Stimulated activated CD4-positive, alpha-beta T cell treated with anti-CD3 and anti-CD28 coated beads, TNF-alpha, amount 100 ng/mL, for 24 hours (primary cell): ENCODE measurements at regions not wholly inside any gene's neighbourhood (a gene's known extent, or its start where the extent isn't known, plus 50 kb on each side); places are given as distances from the start of the nearest gene placed in this dataset.
A peak's percentile ranks its signal among the peaks of the same experiment; 100 is the strongest.
"Not testable (repeated sequence)": the region's sequence is repeated elsewhere in the genome, so short reads cannot be mapped to it uniquely, and the experiment has no call there.

Experiments used
- DNase-seq, 3 experiments: peaks; one replicate each; pipeline ENCODE4 v3.0.0-alpha.2; 2020; ENCODE audit warnings: low read depth in 3 of 3

GRCh38 chr6:6942091-6942490, 165.7 kb upstream of the RREB1 start:
- no peak for DNase-seq

- peak in 1 of 3 experiments; percentile 4 for DNase-seq
These were observed 164.9 kb upstream of the RREB1 start for GRCh38 chr6:6942831-6943230.

GRCh38 chr6:6943421-6943820, 164.3 kb upstream of the RREB1 start:
- DNase-seq: no peak

GRCh38 chr6:6946206-6947155, 161.3 kb upstream of the RREB1 start:
- DNase-seq: no peak

GRCh38 chr6:6950373-6951145, 157.2 kb upstream of the RREB1 start:
- DNase-seq: no peak

GRCh38 chr6:6951355-6951754, 156.4 kb upstream of the RREB1 start:
- DNase-seq: no peak

- no peak for DNase-seq
These were observed 155.3 kb upstream of the RREB1 start for GRCh38 chr6:6952484-6952883.

GRCh38 chr6:6952927-6953326, 154.8 kb upstream of the RREB1 start:
- not testable (repeated sequence) for DNase-seq

GRCh38 chr6:6960571-6961251, 147.1 kb upstream of the RREB1 start:
- no peak for DNase-seq

- no peak for DNase-seq
These were observed 145.7 kb upstream of the RREB1 start for GRCh38 chr6:6962086-6962485.

- no peak for DNase-seq
These were observed 145.1 kb upstream of the RREB1 start for GRCh38 chr6:6962699-6963098.

GRCh38 chr6:6963390-6963789, 144.4 kb upstream of the RREB1 start:
- DNase-seq: not testable (repeated sequence)

GRCh38 chr6:6964675-6965074, 143.1 kb upstream of the RREB1 start:
- no peak for DNase-seq

GRCh38 chr6:6966127-6966526, 141.6 kb upstream of the RREB1 start:
- no peak for DNase-seq

- DNase-seq: no peak
These were observed 141.2 kb upstream of the RREB1 start for GRCh38 chr6:6966569-6966968.

- DNase-seq: no peak
These were observed 139.4 kb upstream of the RREB1 start for GRCh38 chr6:6968357-6968730.

GRCh38 chr6:6968731-6969552, 138.8 kb upstream of the RREB1 start:
- DNase-seq: no peak

GRCh38 chr6:6969761-6970223, 138.0 kb upstream of the RREB1 start:
- DNase-seq: no peak

GRCh38 chr6:6970851-6971250, 136.9 kb upstream of the RREB1 start:
- no peak for DNase-seq

- no peak for DNase-seq
These were observed 136.4 kb upstream of the RREB1 start for GRCh38 chr6:6971369-6971768.

GRCh38 chr6:6972456-6972855, 135.3 kb upstream of the RREB1 start:
- DNase-seq: no peak
